H1 (cell line): ENCODE measurements at regions not wholly inside any gene's neighbourhood (a gene's known extent, or its start where the extent isn't known, plus 50 kb on each side); places are given as distances from the start of the nearest gene placed in this dataset.

Source experiments
- CTCF ChIA-PET: fragments of 300-600 bp; sonication (Branson Sonifier 250); formaldehyde crosslinking; loops from one replicate; lab custom pipeline; 2021; ENCODE audit not compliant: partially characterized antibody; lab: Charles Lee
- POLR2A ChIA-PET: fragments of 300-600 bp; sonication (Branson Sonifier 250); formaldehyde crosslinking; loops from one replicate; lab custom pipeline; 2021; ENCODE audit warnings: inconsistent platforms; ENCODE audit not compliant: partially characterized antibody; lab: Charles Lee
- DNase-seq, 2 experiments: peaks; one replicate each; pipeline versions ENCODE4 v3.0.0 to v3.0.0-alpha.2; 2010 to 2022; ENCODE audit warnings: low spot score in 2 of 2, low read depth in 1 of 2, mixed read lengths in 1 of 2
- FAIRE-seq: peaks from 2 replicates; lab custom pipeline; 2011; peaks lifted over from hg19 to GRCh38; lab: Jason Lieb, UNC
- H2AFZ ChIP-seq: 2 replicates; pipeline ENCODE4 v1.8.1; 2012; ENCODE audit warnings: low read length, inconsistent platforms
- H2AK5ac ChIP-seq: 2 replicates; pipeline ENCODE4 v1.6.1; 2013; ENCODE audit warnings: low read depth, low read length
- H2BK120ac ChIP-seq: replicated peaks from 2 replicates; pipeline ENCODE3; 2013; ENCODE audit warnings: low read depth, low read length, inconsistent platforms
- H2BK12ac ChIP-seq: 2 replicates; pipeline ENCODE4 v1.6.1; 2013; ENCODE audit warnings: low read depth, low read length
- H2BK15ac ChIP-seq: 2 replicates; pipeline ENCODE4 v1.6.1; 2013; ENCODE audit warnings: low read length
- H2BK20ac ChIP-seq: 2 replicates; pipeline ENCODE4 v1.6.1; 2013; ENCODE audit warnings: low read length
- H2BK5ac ChIP-seq: 2 replicates; pipeline ENCODE4 v1.6.1; 2013; ENCODE audit warnings: low read depth, low read length
- H3K14ac ChIP-seq: 2 replicates; pipeline ENCODE4 v1.6.1; 2013; ENCODE audit warnings: inconsistent platforms; ENCODE audit not compliant: insufficient read length
- H3K18ac ChIP-seq: 2 replicates; pipeline ENCODE4 v1.6.1; 2013; ENCODE audit warnings: low read length; ENCODE audit errors: extremely low read depth
- H3K23ac ChIP-seq: 2 replicates; pipeline ENCODE4 v1.6.1; 2013; ENCODE audit warnings: inconsistent platforms; ENCODE audit not compliant: insufficient read length
- H3K23me2 ChIP-seq: 2 replicates; pipeline ENCODE4 v1.6.1; 2013; ENCODE audit warnings: low read depth, low read length
- H3K27ac ChIP-seq: 2 replicates; pipeline ENCODE4 v1.6.1; 2011; ENCODE audit warnings: low read depth, low read length, inconsistent platforms
- H3K27me3 ChIP-seq, 4 experiments: replicated peaks in 1 of 4; 1 replicate in 1 of 4; 2 replicates in 3 of 4; pipeline versions ENCODE4 v1.6.1 to v1.8.1; 2011 to 2013; ENCODE audit warnings: low read length in 3 of 4, mild to moderate bottlenecking in 3 of 4, inconsistent platforms in 2 of 4, mixed read lengths in 2 of 4, moderate library complexity in 1 of 4; ENCODE audit not compliant: control insufficient read depth in 3 of 4, insufficient read depth in 3 of 4; ENCODE audit errors: extremely low read depth in 1 of 4
- H3K36me3 ChIP-seq, 4 experiments: 2 replicates each; pipeline versions ENCODE4 v1.6.1 to v1.8.1; 2011 to 2013; ENCODE audit warnings: mild to moderate bottlenecking in 4 of 4, low read length in 3 of 4, moderate library complexity in 2 of 4, control low read depth in 1 of 4, inconsistent platforms in 1 of 4; ENCODE audit not compliant: insufficient read depth in 4 of 4, control insufficient read depth in 2 of 4
- H3K4ac ChIP-seq: replicated peaks from 2 replicates; pipeline ENCODE3; 2013; ENCODE audit warnings: low read length, low read depth, mixed read lengths, inconsistent platforms; ENCODE audit not compliant: insufficient read length
- H3K4me1 ChIP-seq, 4 experiments: replicated peaks in 1 of 4; 1 replicate in 1 of 4; 2 replicates in 3 of 4; pipeline versions ENCODE4 v1.6.1 to v1.8.1; 2011 to 2013; ENCODE audit warnings: low read length in 3 of 4, inconsistent platforms in 2 of 4, mixed read lengths in 1 of 4; ENCODE audit not compliant: insufficient read depth in 4 of 4, control insufficient read depth in 3 of 4
- H3K4me2 ChIP-seq, 2 experiments: 2 replicates each; pipeline versions ENCODE4 v1.6.1 to v1.8.1; 2011 to 2013; ENCODE audit warnings: low read depth in 2 of 2, low read length in 2 of 2, control low read depth in 1 of 2, inconsistent platforms in 1 of 2, mild to moderate bottlenecking in 1 of 2; ENCODE audit not compliant: insufficient read depth in 1 of 2
- H3K4me3 ChIP-seq, 4 experiments: fragments of 200-600, 300-600 bp in 1 of 4; sonication (generic), shearing (Covaris generic), sonication (Bioruptor Twin) in 1 of 4; 2 replicates each; pipeline versions ENCODE4 v1.5.1 to v1.8.1; 2011 to 2016; ENCODE audit warnings: low read length in 4 of 4, low read depth in 3 of 4, control low read depth in 2 of 4, inconsistent platforms in 2 of 4, mild to moderate bottlenecking in 2 of 4, mixed read lengths in 1 of 4, moderate library complexity in 1 of 4; ENCODE audit not compliant: insufficient read depth in 2 of 4; ENCODE audit errors: extremely low read depth in 1 of 4
- H3K56ac ChIP-seq: replicated peaks from 2 replicates; pipeline ENCODE3; 2013; ENCODE audit warnings: low read depth, mild to moderate bottlenecking, mixed read lengths, low read length, inconsistent platforms; ENCODE audit not compliant: insufficient read length
- H3K79me1 ChIP-seq: 2 replicates; pipeline ENCODE4 v1.6.1; 2013; ENCODE audit warnings: low read depth, low read length, control low read depth
- H3K79me2 ChIP-seq, 2 experiments: 2 replicates each; pipeline versions ENCODE4 v1.6.1 to v1.8.1; 2012 to 2013; ENCODE audit warnings: low read length in 2 of 2, mild to moderate bottlenecking in 2 of 2, inconsistent platforms in 1 of 2; ENCODE audit not compliant: insufficient read depth in 2 of 2, control insufficient read depth in 1 of 2
- H3K9ac ChIP-seq, 4 experiments: replicated peaks in 1 of 4; 1 replicate in 1 of 4; 2 replicates in 3 of 4; pipeline versions ENCODE4 v1.6.1 to v1.8.1; 2011 to 2013; ENCODE audit warnings: low read depth in 3 of 4, low read length in 3 of 4, control low read depth in 2 of 4, mild to moderate bottlenecking in 2 of 4, moderate library complexity in 2 of 4, inconsistent platforms in 1 of 4; ENCODE audit errors: extremely low read depth in 1 of 4
- H3K9me3 ChIP-seq, 2 experiments: 2 replicates each; pipeline versions ENCODE4 v1.6.1 to v1.8.1; 2012 to 2013; ENCODE audit warnings: mild to moderate bottlenecking in 2 of 2, moderate library complexity in 2 of 2, control low read depth in 1 of 2, inconsistent platforms in 1 of 2, low read depth in 1 of 2, low read length in 1 of 2, mixed read lengths in 1 of 2; ENCODE audit not compliant: insufficient read depth in 2 of 2
- H4K20me1 ChIP-seq, 2 experiments: replicated peaks in 1 of 2; 2 replicates each; pipeline versions ENCODE3 to v1.8.1; 2011 to 2013; ENCODE audit warnings: inconsistent platforms in 2 of 2, low read length in 2 of 2, mild to moderate bottlenecking in 1 of 2; ENCODE audit not compliant: insufficient read depth in 2 of 2, control insufficient read depth in 1 of 2
- H4K5ac ChIP-seq: 2 replicates; pipeline ENCODE4 v1.6.1; 2013; ENCODE audit warnings: low read length, low read depth, mixed read lengths, inconsistent platforms; ENCODE audit not compliant: insufficient read length
- H4K8ac ChIP-seq: 2 replicates; pipeline ENCODE4 v1.8.0; 2013; ENCODE audit warnings: mild to moderate bottlenecking, moderate library complexity, low read length, inconsistent platforms; ENCODE audit not compliant: insufficient read depth; ENCODE audit errors: extremely low read depth
- H4K91ac ChIP-seq: replicated peaks from 2 replicates; pipeline ENCODE3; 2013; ENCODE audit warnings: low read length, mixed read lengths, inconsistent platforms; ENCODE audit not compliant: insufficient read length
- BCL11A ChIP-seq, 2 experiments: IDR thresholded peaks; one replicate each; pipeline ENCODE4 v1.6.1; 2011; ENCODE audit warnings: low read depth in 2 of 2, low read length in 2 of 2, mild to moderate bottlenecking in 2 of 2
- TAF1 ChIP-seq: IDR thresholded peaks from 2 replicates; pipeline ENCODE4 v1.6.1; 2011; ENCODE audit warnings: mild to moderate bottlenecking, low read depth, low read length
- WGBS, 2 experiments: shearing (Covaris generic) in 1 of 2; methylation state at CpG; one replicate each; pipeline versions ENCODE4 v1.1.6 to v1.1.7; 2013 to 2015; ENCODE audit warnings: low lambda C conversion rate in 2 of 2, mixed read lengths in 2 of 2, inconsistent platforms in 1 of 2, low coverage in 1 of 2, missing lambda C conversion rate in 1 of 2; ENCODE audit not compliant: insufficient replicate concordance in 2 of 2, insufficient coverage in 1 of 2, insufficient read length in 1 of 2; ENCODE audit errors: extremely low coverage in 1 of 2, missing lambda C conversion rate in 1 of 2; 5-methylcytosine and 5-hydroxymethylcytosine counted together

DNA sequence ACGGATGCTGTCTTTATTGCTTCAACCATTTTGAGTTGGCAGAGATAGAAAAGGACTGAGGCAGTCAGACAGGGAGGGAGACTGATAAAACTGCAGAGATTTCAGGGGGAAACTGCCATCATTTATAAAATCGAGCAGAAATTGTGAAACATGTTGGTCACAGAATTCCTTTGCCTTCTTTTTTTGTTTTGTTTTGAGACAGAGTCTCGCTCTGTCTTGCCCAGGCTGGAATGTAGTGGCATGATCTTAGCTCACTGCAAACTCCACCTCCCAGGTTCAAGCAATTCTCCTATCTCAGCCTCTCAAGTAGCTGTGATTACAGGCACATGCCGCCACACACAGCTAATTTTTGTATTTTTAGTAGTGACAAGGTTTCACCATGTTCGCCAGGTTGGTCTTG, 273.7 kb upstream of the USP9Y start:
- TF ChIP-seq TAF1 (no peak), BCL11A (IDR thresholded peaks at IDR 0.05; ENCODE audit: low read depth in 2 of 2, low read length in 2 of 2) (no peak)
- no peak overlapping the region for H2AFZ ChIP-seq
- CTCF ChIA-PET, result no interaction called here
- H2BK12ac ChIP-seq, result no peak overlapping the region
- H2BK5ac ChIP-seq, result no peak overlapping the region
- H3K14ac ChIP-seq, result no peak overlapping the region
- H4K5ac ChIP-seq, result no peak overlapping the region
- H2BK120ac ChIP-seq, result no peak overlapping the region
- H3K4me1 ChIP-seq, result no peaks in the 10 kb centered on the region
- H3K4ac ChIP-seq, result no peak overlapping the region
- H3K79me1 ChIP-seq, result no peaks in the 10 kb centered on the region
- DNase-seq (no peak), FAIRE-seq (no peak)
- POLR2A ChIA-PET, result no interaction called here
- H3K18ac ChIP-seq, result no peak overlapping the region
- H3K79me2 ChIP-seq, result no peaks in the 10 kb centered on the region
- no peak overlapping the region for H3K23ac ChIP-seq
- H3K9me3 ChIP-seq, result peaks cover 0 to 7% of the 10 kb centered on the region in 2 experiments; a peak in 1 of 4 replicates
- H2BK20ac ChIP-seq, result no peak overlapping the region
- no peak overlapping the region for H2BK15ac ChIP-seq
- no peaks in the 10 kb centered on the region for H3K36me3 ChIP-seq
- H4K91ac ChIP-seq, result no peak overlapping the region
- no peaks in the 10 kb centered on the region for H3K23me2 ChIP-seq
- H4K20me1 ChIP-seq, result no peaks in the 10 kb centered on the region
- 76% methylated on average over 3 of the region's 5 CpGs; no CpG with 5 or more reads in 1 of the 2 experiments for WGBS, 2 experiments
- H3K27me3 ChIP-seq, result no peaks in the 10 kb centered on the region; a peak in 2 of 7 replicates
- H3K9ac ChIP-seq, result no peak overlapping the region
- H4K8ac ChIP-seq, result no peak overlapping the region
- H3K56ac ChIP-seq, result no peak overlapping the region
- H3K27ac ChIP-seq, result no peak overlapping the region
- no peak overlapping the region for H3K4me2 ChIP-seq
- H3K4me3 ChIP-seq, result no peak overlapping the region
- no peak overlapping the region for H2AK5ac ChIP-seq
